IPS DF 6.9 (cell line): ENCODE measurements at regions not wholly inside any gene's neighbourhood (a gene's known extent, or its start where the extent isn't known, plus 50 kb on each side); places are given as distances from the start of the nearest gene placed in this dataset.

Experiments
- DNase-seq: peaks from one replicate; pipeline ENCODE4 v3.0.0-alpha.2; 2013; ENCODE audit warnings: low read depth, low spot score
- H3K27ac ChIP-seq: one replicate; pipeline ENCODE4 v1.5.1; 2013; ENCODE audit warnings: low read length, control low read depth
- H3K27me3 ChIP-seq: 2 replicates; pipeline ENCODE4 v1.6.1; 2013; ENCODE audit warnings: mild to moderate bottlenecking, low read length; ENCODE audit not compliant: control insufficient read depth, insufficient read depth
- H3K36me3 ChIP-seq: 2 replicates; pipeline ENCODE4 v1.6.1; 2013; ENCODE audit warnings: low read length; ENCODE audit not compliant: control insufficient read depth, insufficient read depth
- H3K4me1 ChIP-seq: 2 replicates; pipeline ENCODE4 v1.6.1; 2013; ENCODE audit warnings: low read length; ENCODE audit not compliant: control insufficient read depth, insufficient read depth
- H3K4me3 ChIP-seq: 2 replicates; pipeline ENCODE4 v1.5.1; 2013; ENCODE audit warnings: mild to moderate bottlenecking, low read length
- H3K9me3 ChIP-seq: 2 replicates; pipeline ENCODE4 v1.6.1; 2013; ENCODE audit warnings: low read length, inconsistent platforms; ENCODE audit not compliant: control insufficient read depth, insufficient read depth
- WGBS: extraction: QIAGEN DNeasy Blood & Tissue Kit; methylation state at CpG from one replicate; pipeline ENCODE4 v1.1.7; 2013; ENCODE audit warnings: mixed read lengths, missing lambda C conversion rate; ENCODE audit not compliant: insufficient read length, insufficient coverage; 5-methylcytosine and 5-hydroxymethylcytosine counted together

DNA sequence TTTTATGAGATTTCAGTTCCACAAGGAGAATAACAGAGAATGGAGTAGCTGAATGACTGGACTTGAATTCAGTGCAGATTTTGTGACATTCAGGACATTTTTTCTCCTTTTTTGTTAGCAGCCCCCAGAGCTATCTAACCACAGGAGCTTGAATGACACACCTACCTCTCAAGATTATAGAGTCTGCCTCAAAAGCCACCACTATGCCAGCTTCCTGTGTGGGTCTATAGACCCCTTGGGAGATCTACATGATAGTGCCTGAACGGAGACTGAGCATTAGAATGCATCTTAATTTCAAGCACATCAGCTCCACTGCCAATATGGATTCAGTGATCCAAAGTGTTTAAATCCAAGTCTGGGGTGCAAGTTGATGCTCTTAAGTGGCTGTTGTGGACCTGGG is 74.4 kb upstream of the ZNF648 start:
- WGBS: no CpG with 5 or more reads among the region's 1 CpG
- H3K36me3 ChIP-seq: no peaks in the 10 kb centered on the region

GRCh38 chr1:182134257-182134656 is 72.7 kb upstream of the ZNF648 start:
- Histone ChIP-seq H3K27ac (no peak overlapping the region), H3K27me3 (no peaks in the 10 kb centered on the region), H3K4me1 (no peaks in the 10 kb centered on the region), H3K4me3 (no peak overlapping the region), H3K36me3 (no peaks in the 10 kb centered on the region), H3K9me3 (no peaks in the 10 kb centered on the region)
- DNase-seq: no peak
- WGBS: no CpG with 5 or more reads among the region's 4 CpGs

More for the DNA sequence above, 74.4 kb upstream of the ZNF648 start:
- H3K27me3 ChIP-seq: no peaks in the 10 kb centered on the region
- no peaks in the 10 kb centered on the region for H3K4me1 ChIP-seq
- no peak overlapping the region for H3K27ac ChIP-seq
- DNase-seq: no peak
- H3K9me3 ChIP-seq: no peaks in the 10 kb centered on the region
- no peak overlapping the region for H3K4me3 ChIP-seq

DNA sequence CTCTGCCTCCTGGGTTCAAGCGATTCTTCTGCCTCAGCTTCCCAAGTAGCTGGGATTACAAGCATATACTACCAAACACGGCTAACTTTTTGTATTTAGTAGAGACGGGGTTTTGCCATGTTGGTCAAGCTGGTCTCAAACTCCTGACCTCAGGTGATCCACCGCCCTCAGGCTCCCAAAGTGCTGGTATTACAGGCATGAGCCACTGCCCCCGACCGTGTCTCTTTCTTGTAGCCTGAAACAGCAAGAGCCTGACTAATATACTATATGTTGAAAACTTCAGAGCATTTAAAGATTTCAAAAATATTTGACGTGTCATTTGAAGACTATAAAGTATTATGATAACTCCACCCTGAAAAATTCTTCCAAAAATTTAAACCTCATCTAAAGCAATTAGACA is 71.7 kb upstream of the ZNF648 start:
- H3K4me1 ChIP-seq: no peaks in the 10 kb centered on the region
- H3K27me3 ChIP-seq: no peaks in the 10 kb centered on the region
- H3K36me3 ChIP-seq: no peaks in the 10 kb centered on the region
- H3K4me3 ChIP-seq: no peak overlapping the region
- no peaks in the 10 kb centered on the region for H3K9me3 ChIP-seq
- no peak for DNase-seq
- WGBS: no CpG with 5 or more reads among the region's 7 CpGs
- no peak overlapping the region for H3K27ac ChIP-seq

GRCh38 chr1:182129398-182129797 is 67.9 kb upstream of the ZNF648 start:
- Histone ChIP-seq H3K4me3 (no peak overlapping the region), H3K27me3 (no peaks in the 10 kb centered on the region), H3K9me3 (no peaks in the 10 kb centered on the region), H3K27ac (no peak overlapping the region), H3K36me3 (no peaks in the 10 kb centered on the region), H3K4me1 (no peaks in the 10 kb centered on the region)
- DNase-seq: no peak
- WGBS: no CpG with 5 or more reads among the region's 9 CpGs

GRCh38 chr1:182128502-182128901 is 67.0 kb upstream of the ZNF648 start:
- H3K4me1 ChIP-seq: no peaks in the 10 kb centered on the region
- WGBS: no CpG with 5 or more reads among the region's 6 CpGs
- no peaks in the 10 kb centered on the region for H3K36me3 ChIP-seq
- H3K4me3 ChIP-seq: no peak overlapping the region
- no peaks in the 10 kb centered on the region for H3K27me3 ChIP-seq
- H3K27ac ChIP-seq: no peak overlapping the region
- no peaks in the 10 kb centered on the region for H3K9me3 ChIP-seq
- DNase-seq: no peak

DNA sequence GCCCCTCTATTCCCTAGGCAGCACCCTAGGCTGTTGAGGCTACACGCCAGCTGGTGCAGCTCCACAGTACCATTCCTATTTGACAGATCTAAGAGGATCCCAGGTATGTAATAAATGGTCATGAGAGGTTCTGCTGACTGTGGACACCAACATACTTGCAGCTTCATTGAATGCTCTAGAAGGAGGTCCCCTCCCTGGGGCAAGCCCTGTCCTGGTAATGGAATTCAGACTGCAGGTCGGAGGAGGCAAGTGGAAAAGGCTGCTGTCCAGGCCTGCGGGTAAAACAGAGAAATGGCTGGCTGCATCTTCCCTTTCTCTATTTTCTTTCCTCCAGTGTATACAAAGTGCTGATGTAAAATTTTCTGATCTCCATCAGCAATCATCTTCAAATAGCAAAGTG is 66.1 kb upstream of the ZNF648 start:
- no CpG with 5 or more reads among the region's 3 CpGs for WGBS
- no peak for DNase-seq
- Histone ChIP-seq H3K9me3 (no peaks in the 10 kb centered on the region), H3K36me3 (no peaks in the 10 kb centered on the region), H3K4me3 (no peak overlapping the region), H3K27ac (no peak overlapping the region), H3K27me3 (no peaks in the 10 kb centered on the region), H3K4me1 (no peaks in the 10 kb centered on the region)

GRCh38 chr1:182126272-182126800 is 64.8 kb upstream of the ZNF648 start:
- no CpG with 5 or more reads among the region's 2 CpGs for WGBS
- DNase-seq: no peak

GRCh38 chr1:182122913-182123260 is 61.4 kb upstream of the ZNF648 start:
- Histone ChIP-seq H3K4me1 (no peaks in the 10 kb centered on the region), H3K27me3 (no peaks in the 10 kb centered on the region), H3K4me3 (no peak overlapping the region), H3K9me3 (no peaks in the 10 kb centered on the region), H3K27ac (no peak overlapping the region), H3K36me3 (no peaks in the 10 kb centered on the region)
- no peak for DNase-seq

More at GRCh38 chr1:182126272-182126800, 64.8 kb upstream of the ZNF648 start:
- H3K4me1 ChIP-seq: no peaks in the 10 kb centered on the region
- H3K27ac ChIP-seq: no peak overlapping the region
- no peaks in the 10 kb centered on the region for H3K36me3 ChIP-seq
- H3K4me3 ChIP-seq: no peak overlapping the region
- no peaks in the 10 kb centered on the region for H3K27me3 ChIP-seq
- H3K9me3 ChIP-seq: no peaks in the 10 kb centered on the region

DNA sequence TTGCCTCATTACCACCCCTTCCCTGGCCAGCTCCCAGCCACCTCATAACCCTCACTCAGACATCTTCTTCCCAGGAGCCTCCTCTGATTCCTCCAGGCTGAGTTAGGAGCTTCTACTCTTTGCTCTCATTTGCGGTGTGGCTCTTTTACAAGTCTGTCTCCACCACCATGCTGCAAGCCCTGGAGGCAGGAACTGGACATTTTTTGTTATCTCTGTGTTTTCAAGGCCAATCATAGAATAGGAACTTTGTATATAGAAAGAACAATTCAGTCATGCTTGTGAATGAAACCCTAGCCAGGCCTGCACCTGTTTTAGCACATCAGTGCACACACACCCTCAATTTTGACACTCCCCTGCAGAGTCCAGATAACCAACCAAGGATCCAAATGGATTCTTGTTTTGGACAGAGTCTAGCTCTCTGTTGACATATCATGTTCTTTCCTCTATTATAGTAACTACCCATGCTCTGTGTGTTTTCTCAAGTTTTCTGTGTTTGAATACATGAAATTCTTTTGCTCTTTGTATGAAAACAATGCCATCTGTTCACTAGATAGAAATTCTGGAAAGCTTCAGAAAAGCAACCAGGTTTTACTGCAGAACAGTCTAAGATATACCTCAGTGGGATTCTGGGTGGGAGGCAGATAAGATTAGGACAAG is 60.9 kb upstream of the ZNF648 start:
- Histone ChIP-seq H3K4me3 (no peak overlapping the region), H3K36me3 (no peaks in the 10 kb centered on the region), H3K27me3 (no peaks in the 10 kb centered on the region), H3K9me3 (no peaks in the 10 kb centered on the region), H3K27ac (no peak overlapping the region), H3K4me1 (no peaks in the 10 kb centered on the region)
- no CpG with 5 or more reads among the region's 1 CpG for WGBS
- no peak for DNase-seq

DNA sequence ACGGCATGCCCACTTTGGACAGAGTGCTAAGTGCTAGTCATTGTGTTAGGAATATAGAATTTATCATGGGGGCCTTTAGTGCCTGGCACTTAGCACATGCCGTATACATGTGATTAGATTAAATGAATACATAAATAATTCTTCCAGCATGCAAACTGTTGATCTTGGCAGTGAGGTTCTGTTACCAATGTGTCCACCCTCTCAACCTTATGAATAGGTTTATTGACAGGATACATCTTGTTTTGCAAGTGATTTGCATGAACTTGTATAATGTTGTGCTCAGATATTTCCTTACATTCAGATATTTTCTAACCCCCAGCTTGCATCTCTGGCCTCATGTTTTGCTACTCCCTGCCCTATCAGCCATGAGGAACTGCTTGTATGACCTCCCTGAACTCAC is 60.3 kb upstream of the ZNF648 start:
- no peaks in the 10 kb centered on the region for H3K9me3 ChIP-seq
- no peaks in the 10 kb centered on the region for H3K36me3 ChIP-seq
- H3K4me1 ChIP-seq: no peaks in the 10 kb centered on the region
- no peak for DNase-seq
- WGBS: no CpG with 5 or more reads among the region's 2 CpGs
- no peak overlapping the region for H3K4me3 ChIP-seq
- no peak overlapping the region for H3K27ac ChIP-seq
- H3K27me3 ChIP-seq: no peaks in the 10 kb centered on the region
